ENCODE measurements at regions not wholly inside any gene's neighbourhood (a gene's known extent, or its start where the extent isn't known, plus 50 kb on each side); places are given as distances from the start of the nearest gene placed in this dataset.

DNA sequence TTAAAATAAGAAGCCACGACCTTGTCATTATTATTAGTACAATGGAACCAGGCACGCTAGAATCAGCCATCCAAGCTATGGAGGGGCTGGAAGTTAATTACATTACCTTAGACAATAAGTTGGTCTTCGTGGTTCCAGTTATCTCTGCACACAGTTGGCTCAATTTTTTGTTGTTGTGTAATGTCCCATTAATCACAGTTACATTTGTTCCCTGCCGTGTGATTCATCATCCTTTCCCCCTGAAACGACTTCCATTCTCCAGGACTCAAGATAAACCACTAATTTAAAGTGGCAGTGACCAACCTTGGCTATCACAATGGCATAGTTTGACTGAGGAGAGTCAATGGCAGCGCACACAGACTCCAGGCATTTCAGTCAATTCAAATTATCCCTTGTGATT, 905.0 kb downstream of the RAB28 start:
- TF ChIP-seq, protein P1, sequence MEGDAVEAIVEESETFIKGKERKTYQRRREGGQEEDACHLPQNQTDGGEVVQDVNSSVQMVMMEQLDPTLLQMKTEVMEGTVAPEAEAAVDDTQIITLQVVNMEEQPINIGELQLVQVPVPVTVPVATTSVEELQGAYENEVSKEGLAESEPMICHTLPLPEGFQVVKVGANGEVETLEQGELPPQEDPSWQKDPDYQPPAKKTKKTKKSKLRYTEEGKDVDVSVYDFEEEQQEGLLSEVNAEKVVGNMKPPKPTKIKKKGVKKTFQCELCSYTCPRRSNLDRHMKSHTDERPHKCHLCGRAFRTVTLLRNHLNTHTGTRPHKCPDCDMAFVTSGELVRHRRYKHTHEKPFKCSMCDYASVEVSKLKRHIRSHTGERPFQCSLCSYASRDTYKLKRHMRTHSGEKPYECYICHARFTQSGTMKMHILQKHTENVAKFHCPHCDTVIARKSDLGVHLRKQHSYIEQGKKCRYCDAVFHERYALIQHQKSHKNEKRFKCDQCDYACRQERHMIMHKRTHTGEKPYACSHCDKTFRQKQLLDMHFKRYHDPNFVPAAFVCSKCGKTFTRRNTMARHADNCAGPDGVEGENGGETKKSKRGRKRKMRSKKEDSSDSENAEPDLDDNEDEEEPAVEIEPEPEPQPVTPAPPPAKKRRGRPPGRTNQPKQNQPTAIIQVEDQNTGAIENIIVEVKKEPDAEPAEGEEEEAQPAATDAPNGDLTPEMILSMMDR (IDR thresholded peaks at IDR 0.05 in 2 of 3, conservative IDR thresholded peaks at IDR 0.05 in 1 of 3; ENCODE audit: borderline replicate concordance in 1 of 3, insufficient read depth in 1 of 3, low read depth in 2 of 3, low read length in 2 of 3): no peak
- TF ChIP-seq, protein P2, sequence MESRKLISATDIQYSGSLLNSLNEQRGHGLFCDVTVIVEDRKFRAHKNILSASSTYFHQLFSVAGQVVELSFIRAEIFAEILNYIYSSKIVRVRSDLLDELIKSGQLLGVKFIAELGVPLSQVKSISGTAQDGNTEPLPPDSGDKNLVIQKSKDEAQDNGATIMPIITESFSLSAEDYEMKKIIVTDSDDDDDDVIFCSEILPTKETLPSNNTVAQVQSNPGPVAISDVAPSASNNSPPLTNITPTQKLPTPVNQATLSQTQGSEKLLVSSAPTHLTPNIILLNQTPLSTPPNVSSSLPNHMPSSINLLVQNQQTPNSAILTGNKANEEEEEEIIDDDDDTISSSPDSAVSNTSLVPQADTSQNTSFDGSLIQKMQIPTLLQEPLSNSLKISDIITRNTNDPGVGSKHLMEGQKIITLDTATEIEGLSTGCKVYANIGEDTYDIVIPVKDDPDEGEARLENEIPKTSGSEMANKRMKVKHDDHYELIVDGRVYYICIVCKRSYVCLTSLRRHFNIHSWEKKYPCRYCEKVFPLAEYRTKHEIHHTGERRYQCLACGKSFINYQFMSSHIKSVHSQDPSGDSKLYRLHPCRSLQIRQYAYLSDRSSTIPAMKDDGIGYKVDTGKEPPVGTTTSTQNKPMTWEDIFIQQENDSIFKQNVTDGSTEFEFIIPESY (IDR thresholded peaks at IDR 0.05; ENCODE audit: extremely low read depth, insufficient replicate concordance, low read length): no peak
- no peak for TF ChIP-seq EZH2 (IDR thresholded peaks at IDR 0.05)
- TF ChIP-seq EZH2phosphoT487 (IDR thresholded peaks at IDR 0.05; ENCODE audit: borderline replicate concordance): no peak
- no peak for TF ChIP-seq POLR2A (IDR thresholded peaks at IDR 0.05; ENCODE audit: borderline replicate concordance, extremely low read depth, insufficient read depth, insufficient read length)
- TF ChIP-seq SIN3A (IDR thresholded peaks at IDR 0.05; ENCODE audit: low read depth): no peak
- no peak for TF ChIP-seq SRF (IDR thresholded peaks at IDR 0.05; ENCODE audit: low read depth)
- TF ChIP-seq ELF1 (IDR thresholded peaks at IDR 0.05; ENCODE audit: borderline replicate concordance, low read depth): no peak
- no peak for TF ChIP-seq JUND (IDR thresholded peaks at IDR 0.05)
